ENCODE measurements at regions not wholly inside any gene's neighbourhood (a gene's known extent, or its start where the extent isn't known, plus 50 kb on each side); places are given as distances from the start of the nearest gene placed in this dataset.
"Not testable (repeated sequence)": the region's sequence is repeated elsewhere in the genome, so short reads cannot be mapped to it uniquely, and the experiment has no call there.

- DNase-seq = no peak
These were observed 332.5 kb upstream of the CITED2 start for GRCh38 chr6:139706912-139707311.

DNA sequence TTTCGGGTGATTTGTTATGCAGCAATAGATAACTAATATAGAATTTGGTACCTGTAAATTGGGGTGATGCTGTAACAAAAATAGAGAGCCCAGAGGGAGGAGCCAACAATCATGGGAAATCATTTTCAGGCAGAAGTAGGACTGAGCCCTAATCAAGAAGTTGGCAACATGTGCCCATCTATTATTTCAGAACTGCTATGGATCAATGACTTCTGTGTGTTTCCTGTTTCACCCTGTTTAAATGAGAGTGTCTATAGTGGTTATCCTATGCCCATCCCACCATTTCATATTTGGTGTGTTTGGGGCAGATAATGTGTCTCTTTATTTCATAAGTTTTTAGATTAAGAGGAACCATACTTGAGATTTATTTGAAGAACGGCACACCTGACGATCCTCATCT, 330.8 kb upstream of the CITED2 start:
- DNase-seq = no peak

DNA sequence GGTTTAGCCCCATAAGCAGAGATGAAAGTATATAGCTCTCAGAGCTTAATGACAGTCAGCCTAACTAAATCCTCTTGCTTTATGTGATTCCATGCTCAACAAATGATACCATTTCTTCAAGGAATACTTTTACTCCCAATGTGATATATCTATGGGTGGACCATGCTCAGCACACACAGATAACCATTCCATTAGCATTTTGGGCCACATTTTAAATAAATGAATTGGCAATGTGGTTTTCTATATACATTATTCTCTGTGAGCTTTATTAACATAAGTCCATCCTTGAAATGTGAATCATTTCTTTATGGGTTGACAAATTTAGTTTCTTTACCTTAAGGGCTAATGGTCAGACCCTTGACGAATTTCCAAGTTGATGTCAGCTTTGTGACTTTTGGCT, 329.3 kb upstream of the CITED2 start:
- no peak for DNase-seq

DNA sequence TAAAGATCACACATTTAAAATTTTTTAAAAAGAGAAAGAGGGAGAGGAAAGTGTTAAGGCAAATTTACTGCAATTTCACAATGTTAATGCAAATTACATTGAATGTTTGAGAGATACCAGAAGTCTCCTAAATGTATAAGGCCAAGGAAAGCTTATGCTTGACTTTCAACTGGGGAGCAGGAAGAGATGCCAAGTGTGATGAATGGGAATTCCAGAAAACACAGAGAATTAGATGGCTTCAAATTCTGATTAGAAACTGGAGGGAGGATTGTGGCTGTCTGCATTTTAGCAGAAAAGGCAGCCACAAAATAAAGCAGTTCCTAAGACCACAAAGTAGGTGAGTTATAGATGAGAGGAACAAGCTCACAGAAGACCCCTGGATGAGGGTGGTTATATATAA, 328.3 kb upstream of the CITED2 start:
- no peak for DNase-seq

GRCh38 chr6:139701695-139702094, 327.2 kb upstream of the CITED2 start:
- no peak for DNase-seq

GRCh38 chr6:139701003-139701402, 326.6 kb upstream of the CITED2 start:
- no peak for DNase-seq

DNA sequence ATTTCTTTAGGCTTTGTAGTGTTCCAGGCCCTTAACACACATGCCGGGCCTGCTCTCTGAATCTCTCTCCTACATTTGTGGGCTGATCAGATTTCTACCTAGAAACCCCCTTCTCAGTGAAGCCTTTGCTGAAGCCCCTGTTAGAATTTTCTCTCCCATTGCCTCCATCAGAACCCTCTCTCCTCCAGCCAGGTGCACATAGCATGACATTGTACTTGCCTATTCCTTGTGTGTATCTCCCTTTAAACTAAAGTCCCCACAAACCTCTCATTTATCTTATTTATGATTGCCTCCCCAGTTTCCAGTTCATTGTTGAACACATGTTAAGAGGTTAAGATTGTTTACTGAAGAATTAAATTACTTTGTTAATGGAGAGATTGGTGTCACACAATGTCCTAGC, 325.5 kb upstream of the CITED2 start:
- no peak for DNase-seq

- DNase-seq = no peak
These were observed 324.9 kb upstream of the CITED2 start for GRCh38 chr6:139699335-139699734.

DNA sequence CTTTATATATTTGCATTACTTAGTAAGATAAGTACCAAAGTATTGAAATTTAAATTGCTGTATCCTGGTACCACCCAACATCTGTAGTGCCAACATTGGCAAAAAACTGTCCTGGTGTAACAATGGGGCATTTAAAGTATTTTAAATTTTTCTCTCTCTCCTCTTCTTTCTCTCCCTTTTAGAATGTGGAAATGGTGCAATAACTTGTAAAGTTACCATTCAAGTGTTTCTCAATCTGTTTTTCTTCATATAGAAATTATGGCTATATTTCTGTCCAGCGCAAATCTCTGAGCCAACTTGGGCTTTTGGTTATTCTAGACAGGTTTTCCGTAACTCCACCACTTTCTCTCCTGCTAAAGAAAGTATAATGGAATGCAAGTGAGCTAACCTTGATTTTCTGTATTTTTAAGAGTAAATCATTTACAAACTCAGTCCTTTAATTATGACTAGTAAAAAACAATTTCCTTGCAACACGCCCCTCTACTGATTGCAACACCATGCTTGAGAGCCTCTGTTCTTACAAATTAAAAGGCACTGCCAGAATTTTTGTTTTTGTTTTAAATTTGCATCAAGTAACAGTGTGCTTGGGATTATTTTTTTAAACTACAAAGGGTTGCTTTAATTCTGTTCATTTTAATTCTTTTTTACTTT, 324.2 kb upstream of the CITED2 start:
- DNase-seq = no peak

GRCh38 chr6:139697856-139698255, 323.4 kb upstream of the CITED2 start:
- not testable (repeated sequence) for DNase-seq

DNA sequence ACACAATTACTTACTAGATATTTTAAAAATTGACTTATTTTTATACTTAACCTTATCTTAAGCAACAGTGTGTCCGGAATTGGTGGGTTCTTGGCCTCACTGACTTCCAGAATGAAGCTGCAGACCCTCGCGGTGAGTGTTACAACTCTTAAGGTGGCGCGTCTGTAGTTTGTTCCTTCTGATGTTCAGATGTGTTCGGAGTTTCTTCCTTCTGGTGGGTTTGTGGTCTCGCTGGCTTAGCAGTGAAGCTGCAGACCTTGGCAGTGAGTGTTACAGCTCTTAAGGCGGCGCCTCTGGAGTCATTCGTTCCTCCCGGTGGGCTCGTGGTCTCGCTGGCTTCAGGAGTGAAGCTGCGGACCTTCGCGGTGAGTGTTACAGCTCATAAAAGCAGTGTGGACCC, 322.5 kb upstream of the CITED2 start:
- DNase-seq = not testable (repeated sequence)

DNA sequence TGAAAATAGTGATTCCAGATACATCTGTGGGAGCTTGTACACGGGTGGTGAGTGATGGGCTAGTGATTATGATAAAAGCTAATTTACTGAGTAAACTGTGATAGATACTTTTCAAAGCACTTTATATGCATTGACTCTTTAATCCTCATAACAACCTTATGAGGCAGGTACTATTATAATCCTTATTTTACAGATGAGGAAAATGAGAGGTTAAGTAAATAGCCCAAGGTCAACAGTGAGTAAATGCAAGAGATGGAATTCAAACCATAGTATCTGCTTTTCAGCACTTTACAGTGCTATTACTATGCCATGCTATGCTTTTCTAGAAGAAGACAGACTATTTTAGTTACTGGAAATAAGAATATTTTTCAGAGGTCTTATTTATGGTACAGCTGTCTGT, 320.9 kb upstream of the CITED2 start:
- DNase-seq = no peak

- no peak for DNase-seq
These were observed 319.3 kb upstream of the CITED2 start for GRCh38 chr6:139693735-139694134.

DNA sequence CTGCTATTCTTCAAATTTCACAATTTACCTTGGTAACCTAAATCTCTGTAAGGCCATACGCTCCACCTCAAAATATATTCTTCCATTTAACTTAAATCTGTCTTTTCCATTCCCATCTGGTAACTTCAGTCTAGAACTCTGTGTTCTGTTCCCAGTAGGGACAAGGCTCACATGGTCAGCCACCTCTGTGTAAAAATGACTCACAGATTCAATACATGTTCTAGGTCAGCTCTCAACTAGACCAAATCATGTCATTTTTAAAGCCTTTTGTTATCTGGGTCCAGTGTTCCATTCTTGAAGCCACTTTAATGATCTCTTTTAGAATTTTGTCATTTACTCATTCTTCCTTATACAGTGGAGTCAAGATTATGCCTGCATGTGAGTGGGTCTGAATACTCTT, 315.6 kb upstream of the CITED2 start:
- no peak for DNase-seq

- DNase-seq = no peak
These were observed 312.6 kb upstream of the CITED2 start for GRCh38 chr6:139687055-139687454.

- no peak for DNase-seq
These were observed 311.9 kb upstream of the CITED2 start for GRCh38 chr6:139686308-139686707.

DNA sequence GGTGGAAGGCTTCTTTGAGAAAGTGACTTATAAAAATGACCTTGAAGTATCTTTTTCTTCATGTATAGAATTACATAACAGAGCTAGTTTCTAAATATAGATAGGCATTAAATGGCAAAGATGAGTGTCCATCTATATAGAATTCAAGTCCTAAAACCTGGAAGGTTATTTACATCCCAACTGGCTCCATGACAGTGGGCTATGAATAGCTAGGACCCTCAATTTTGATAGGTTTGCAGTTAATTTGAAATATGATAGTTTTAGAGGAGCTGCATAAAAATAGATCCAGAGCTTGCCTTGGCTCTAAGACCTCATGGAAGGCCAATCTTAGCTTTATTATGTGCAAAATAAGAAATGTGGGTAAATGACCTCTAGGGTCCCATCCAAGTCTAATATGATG, 310.6 kb upstream of the CITED2 start:
- DNase-seq = no peak

DNA sequence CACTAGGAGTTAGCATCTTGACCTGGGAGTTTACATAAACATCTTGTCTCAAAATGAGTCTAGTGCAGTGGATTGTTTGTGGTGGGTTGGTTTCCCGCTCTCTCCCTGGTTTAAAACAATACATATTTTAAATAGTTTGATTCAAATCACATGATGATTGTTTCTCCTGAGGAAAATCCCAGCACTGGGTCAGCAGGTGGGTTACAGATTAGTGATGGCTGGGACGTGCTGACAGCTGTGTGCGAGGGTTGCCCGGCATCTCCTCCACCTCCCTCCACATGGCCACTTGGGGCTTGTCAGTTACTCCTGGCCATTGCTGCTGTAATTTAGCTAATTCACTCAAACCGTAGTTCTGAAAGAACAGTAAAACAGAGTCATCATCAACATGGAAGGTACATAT, 306.4 kb upstream of the CITED2 start:
- no peak for DNase-seq

DNA sequence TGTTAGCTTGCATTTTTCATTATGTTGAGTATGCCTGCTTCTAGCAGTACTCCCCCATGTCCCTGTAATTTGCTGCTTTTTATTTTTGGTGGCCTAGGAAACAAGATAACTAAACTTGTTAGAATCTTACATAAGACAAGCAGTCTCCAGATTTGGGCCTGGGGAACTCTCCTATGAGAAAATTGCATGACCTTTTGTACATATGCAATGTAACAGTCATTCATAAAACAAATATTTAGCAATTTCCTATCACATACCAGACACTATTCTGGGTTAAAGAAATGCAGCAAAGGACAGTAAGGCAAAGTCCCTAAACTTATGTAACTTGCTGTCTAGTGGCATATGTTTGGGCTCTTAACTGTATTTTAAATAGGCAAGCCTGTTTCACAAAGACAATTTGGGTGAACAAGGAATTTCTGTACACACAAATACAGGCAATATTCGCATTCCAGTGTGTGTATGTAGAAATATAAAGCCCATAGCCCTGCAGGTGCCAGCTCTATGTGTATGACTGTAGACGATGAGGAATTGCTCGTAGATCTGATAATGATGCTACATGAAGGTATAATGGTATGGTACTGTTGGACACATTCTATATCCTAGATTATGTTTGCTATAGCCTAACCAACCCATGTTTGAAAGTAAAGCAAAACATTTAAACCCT, 305.2 kb upstream of the CITED2 start:
- no peak for DNase-seq

- DNase-seq = no peak
These were observed 302.3 kb upstream of the CITED2 start for GRCh38 chr6:139676718-139677117.

GRCh38 chr6:139666284-139666683, 291.8 kb upstream of the CITED2 start:
- no peak for DNase-seq

DNA sequence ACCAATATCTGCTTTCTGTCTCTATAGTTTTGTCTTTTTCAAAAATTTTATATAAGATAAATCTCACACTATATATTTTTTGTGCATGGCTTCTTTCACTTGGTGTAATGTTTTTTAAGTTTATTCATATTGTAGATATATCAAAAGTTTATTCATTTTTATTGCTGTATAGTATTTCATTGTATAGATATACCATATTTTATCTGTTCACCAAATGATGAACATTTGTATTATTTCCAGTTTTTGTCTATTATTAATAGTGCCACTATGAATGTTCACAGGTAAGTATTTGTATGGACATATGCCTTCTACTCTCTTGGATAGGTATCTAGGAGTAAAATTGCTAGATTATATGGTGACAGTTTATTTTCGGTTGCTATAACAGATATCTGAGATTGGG, 289.5 kb upstream of the CITED2 start:
- no peak for DNase-seq

- DNase-seq = no peak
These were observed 285.3 kb upstream of the CITED2 start for GRCh38 chr6:139659711-139660110.

GRCh38 chr6:139659196-139659595, 284.7 kb upstream of the CITED2 start:
- no peak for DNase-seq

- DNase-seq = no peak
These were observed 282.7 kb upstream of the CITED2 start for GRCh38 chr6:139657119-139657518.

Data from SHP77 (cell line).